ENCODE measurements at regions not wholly inside any gene's neighbourhood (a gene's known extent, or its start where the extent isn't known, plus 50 kb on each side); places are given as distances from the start of the nearest gene placed in this dataset.

DNA sequence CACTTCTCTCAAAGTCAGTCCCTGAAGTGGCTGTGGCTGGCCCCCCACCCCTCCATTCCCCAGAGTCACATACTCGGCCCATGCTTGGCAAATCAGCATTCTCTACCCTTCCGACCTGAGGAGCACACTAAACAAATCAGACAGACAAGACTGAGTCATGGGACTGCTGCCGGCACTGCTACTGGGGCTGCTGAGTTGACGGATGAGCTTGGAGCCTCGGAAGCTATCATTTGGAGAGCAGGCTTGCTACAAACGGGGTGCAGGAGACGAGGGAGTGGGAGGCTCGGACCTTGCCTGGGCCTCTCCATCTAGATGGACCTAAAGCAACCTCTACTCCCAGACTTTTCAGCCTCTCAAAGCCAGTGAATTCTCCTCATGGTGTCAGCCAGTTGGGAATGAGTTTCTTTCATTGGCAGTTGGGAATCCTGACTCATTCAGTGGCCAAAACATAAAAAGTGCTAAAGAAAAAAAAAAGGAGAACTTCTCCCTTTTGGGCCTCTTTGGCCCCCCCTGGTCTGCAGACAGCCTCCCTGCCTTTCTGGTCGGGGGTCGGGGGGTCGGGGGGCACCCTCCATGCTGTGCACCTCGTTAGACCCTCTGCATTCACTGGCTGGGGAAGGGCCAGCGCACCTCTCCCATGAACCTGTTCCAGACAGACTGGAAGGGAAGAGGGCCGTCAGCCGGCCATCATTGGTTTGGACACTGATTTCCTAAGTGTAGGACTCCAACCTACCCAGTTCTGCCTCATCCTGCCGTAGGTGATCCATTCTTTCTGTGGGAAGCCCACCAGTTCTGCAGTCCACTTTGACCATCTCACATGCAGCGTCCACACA, 52.3 kb upstream of the COL13A1 start:
- TF ChIP-seq, protein P1, sequence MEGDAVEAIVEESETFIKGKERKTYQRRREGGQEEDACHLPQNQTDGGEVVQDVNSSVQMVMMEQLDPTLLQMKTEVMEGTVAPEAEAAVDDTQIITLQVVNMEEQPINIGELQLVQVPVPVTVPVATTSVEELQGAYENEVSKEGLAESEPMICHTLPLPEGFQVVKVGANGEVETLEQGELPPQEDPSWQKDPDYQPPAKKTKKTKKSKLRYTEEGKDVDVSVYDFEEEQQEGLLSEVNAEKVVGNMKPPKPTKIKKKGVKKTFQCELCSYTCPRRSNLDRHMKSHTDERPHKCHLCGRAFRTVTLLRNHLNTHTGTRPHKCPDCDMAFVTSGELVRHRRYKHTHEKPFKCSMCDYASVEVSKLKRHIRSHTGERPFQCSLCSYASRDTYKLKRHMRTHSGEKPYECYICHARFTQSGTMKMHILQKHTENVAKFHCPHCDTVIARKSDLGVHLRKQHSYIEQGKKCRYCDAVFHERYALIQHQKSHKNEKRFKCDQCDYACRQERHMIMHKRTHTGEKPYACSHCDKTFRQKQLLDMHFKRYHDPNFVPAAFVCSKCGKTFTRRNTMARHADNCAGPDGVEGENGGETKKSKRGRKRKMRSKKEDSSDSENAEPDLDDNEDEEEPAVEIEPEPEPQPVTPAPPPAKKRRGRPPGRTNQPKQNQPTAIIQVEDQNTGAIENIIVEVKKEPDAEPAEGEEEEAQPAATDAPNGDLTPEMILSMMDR (IDR thresholded peaks at IDR 0.05; ENCODE audit: insufficient read depth, low read depth, low read length), result no peak
- TF ChIP-seq EZH2 (IDR thresholded peaks at IDR 0.05; ENCODE audit: insufficient read depth, low read length), result no peak

Data from astrocyte (in vitro differentiated cells and primary cell).